GM06990 (cell line): ENCODE measurements at regions not wholly inside any gene's neighbourhood (a gene's known extent, or its start where the extent isn't known, plus 50 kb on each side); places are given as distances from the start of the nearest gene placed in this dataset.

ENCODE experiments used
- DNase-seq: peaks from one replicate; pipeline ENCODE4 v3.0.0-alpha.2; 2011; ENCODE audit not compliant: insufficient read length; ENCODE audit errors: extremely low read depth
- H3K27me3 ChIP-seq: replicated peaks from 2 replicates; pipeline ENCODE4 v1.6.0; 2011; ENCODE audit warnings: low read length; ENCODE audit not compliant: control insufficient read depth, insufficient read depth
- H3K36me3 ChIP-seq: 2 replicates; pipeline ENCODE4 v1.5.1; 2011; ENCODE audit warnings: low read length; ENCODE audit not compliant: control insufficient read depth, insufficient read depth
- H3K4me3 ChIP-seq: replicated peaks from 2 replicates; pipeline ENCODE4 v1.5.1; 2011; ENCODE audit warnings: low read depth, mild to moderate bottlenecking, control low read depth, low read length
- TF ChIP-seq, protein P1 (sequence below): IDR thresholded peaks from 2 replicates; pipeline ENCODE4 v1.5.1; 2011; ENCODE audit warnings: low read length, control low read depth, mild to moderate bottlenecking, inconsistent platforms; ENCODE audit not compliant: insufficient read depth, poor library complexity, severe bottlenecking

- H3K27me3 ChIP-seq = no peaks in the 10 kb centered on the region; the same call in none of the 2 replicates
- no peak overlapping the region for H3K4me3 ChIP-seq
- TF ChIP-seq, protein P1, sequence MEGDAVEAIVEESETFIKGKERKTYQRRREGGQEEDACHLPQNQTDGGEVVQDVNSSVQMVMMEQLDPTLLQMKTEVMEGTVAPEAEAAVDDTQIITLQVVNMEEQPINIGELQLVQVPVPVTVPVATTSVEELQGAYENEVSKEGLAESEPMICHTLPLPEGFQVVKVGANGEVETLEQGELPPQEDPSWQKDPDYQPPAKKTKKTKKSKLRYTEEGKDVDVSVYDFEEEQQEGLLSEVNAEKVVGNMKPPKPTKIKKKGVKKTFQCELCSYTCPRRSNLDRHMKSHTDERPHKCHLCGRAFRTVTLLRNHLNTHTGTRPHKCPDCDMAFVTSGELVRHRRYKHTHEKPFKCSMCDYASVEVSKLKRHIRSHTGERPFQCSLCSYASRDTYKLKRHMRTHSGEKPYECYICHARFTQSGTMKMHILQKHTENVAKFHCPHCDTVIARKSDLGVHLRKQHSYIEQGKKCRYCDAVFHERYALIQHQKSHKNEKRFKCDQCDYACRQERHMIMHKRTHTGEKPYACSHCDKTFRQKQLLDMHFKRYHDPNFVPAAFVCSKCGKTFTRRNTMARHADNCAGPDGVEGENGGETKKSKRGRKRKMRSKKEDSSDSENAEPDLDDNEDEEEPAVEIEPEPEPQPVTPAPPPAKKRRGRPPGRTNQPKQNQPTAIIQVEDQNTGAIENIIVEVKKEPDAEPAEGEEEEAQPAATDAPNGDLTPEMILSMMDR = no peak
- no peaks in the 10 kb centered on the region for H3K36me3 ChIP-seq
- DNase-seq = no peak
Measured at GRCh38 chr2:120683081-120683480, 52.6 kb upstream of the GLI2 start.

GRCh38 chr2:120683701-120684100, 52.0 kb upstream of the GLI2 start:
- no peak for DNase-seq
- TF ChIP-seq, protein P1 = no peak
- Histone ChIP-seq H3K4me3 (no peak overlapping the region), H3K27me3 (no peaks in the 10 kb centered on the region; the same call in none of the 2 replicates), H3K36me3 (no peaks in the 10 kb centered on the region)

- H3K36me3 ChIP-seq = no peaks in the 10 kb centered on the region
- H3K4me3 ChIP-seq = no peak overlapping the region
- TF ChIP-seq, protein P1 = no peak
- no peak for DNase-seq
- H3K27me3 ChIP-seq = no peaks in the 10 kb centered on the region; the same call in none of the 2 replicates
Measured at GRCh38 chr2:120684289-120685065, 51.2 kb upstream of the GLI2 start.

DNA sequence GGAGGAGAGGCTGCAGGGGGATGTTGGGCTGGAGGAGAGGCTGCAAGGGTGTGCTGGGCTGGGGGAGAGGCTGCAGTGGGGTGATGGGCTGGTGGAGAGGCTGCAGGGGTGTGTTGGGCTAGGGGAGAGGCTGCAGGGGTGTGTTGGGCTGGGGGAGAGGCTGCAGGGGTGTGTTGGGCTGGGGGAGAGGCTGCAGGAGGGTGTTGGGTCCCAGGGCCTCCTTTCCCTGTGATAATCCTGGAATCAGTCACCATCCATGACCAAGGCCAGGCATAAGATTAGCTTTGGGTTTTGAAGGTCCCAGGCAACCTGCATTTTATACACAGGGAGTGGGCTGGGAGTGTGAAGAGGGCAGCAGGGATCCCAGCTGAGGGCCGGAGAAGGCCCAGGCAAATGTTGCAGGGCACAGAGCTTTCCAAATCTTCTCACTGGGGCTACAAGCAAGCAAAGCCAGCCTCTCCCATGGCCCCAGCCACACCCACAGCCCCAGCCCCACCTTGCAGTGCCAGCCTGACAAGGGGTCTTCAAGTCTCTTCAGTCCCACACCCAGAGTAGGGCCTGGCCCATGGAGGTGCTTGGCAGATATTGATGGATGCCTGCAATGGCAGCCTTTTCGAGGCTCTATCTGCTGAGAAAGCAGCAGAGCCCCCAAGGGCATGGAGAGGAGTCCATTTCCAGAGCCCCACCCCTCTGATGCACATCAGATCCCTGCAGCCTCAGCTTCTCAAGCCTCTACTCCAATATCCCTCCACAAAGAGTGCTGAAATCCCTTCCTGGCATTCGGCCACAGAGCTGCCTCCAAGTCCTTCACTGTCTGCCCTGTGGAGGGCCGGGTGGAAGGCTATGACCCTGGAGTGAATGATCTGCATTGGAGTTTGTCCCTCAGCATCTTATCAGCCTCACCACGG, 50.3 kb upstream of the GLI2 start:
- Histone ChIP-seq H3K27me3 (no peaks in the 10 kb centered on the region; the same call in none of the 2 replicates), H3K4me3 (no peak overlapping the region), H3K36me3 (no peaks in the 10 kb centered on the region)
- no peak for DNase-seq
- TF ChIP-seq, protein P1 = no peak
